Lower leg skin (tissue), 4 donors: ENCODE measurements at regions not wholly inside any gene's neighbourhood (a gene's known extent, or its start where the extent isn't known, plus 50 kb on each side); places are given as distances from the start of the nearest gene placed in this dataset.

Experiments
- DNase-seq, 2 donors: peaks; one replicate each; pipeline ENCODE4 v3.0.0-alpha.2; 2019; ENCODE audit warnings: low spot score in 2 of 2
- H3K4me3 ChIP-seq: fragments of 200-600 bp; sonication (generic); 2 replicates; pipeline ENCODE4 v1.5.1; 2017; ENCODE audit warnings: mild to moderate bottlenecking, low read depth; ENCODE audit not compliant: poor library complexity, severe bottlenecking
- POLR2A ChIP-seq, 2 donors: fragments of 450-650 bp; IDR thresholded peaks; one replicate each; pipeline ENCODE4 v1.6.1; 2016 to 2017; ENCODE audit warnings: antibody characterized with exemption in 2 of 2, mild to moderate bottlenecking in 1 of 2, moderate library complexity in 1 of 2
- WGBS, 2 donors: methylation state at CpG; one replicate each; pipeline ENCODE4 v1.1.5; 2018; 5-methylcytosine and 5-hydroxymethylcytosine counted together
- intact Hi-C: fragments of 100-400 bp; cut with DNase I; formaldehyde crosslinking; loops from one replicate; pipeline ENCODE4 v1.15.0; 2023; ENCODE audit warnings: low total_unique reads
- TF ChIP-seq, protein P1 (sequence below), 3 donors: fragments of 450-650 bp; IDR thresholded peaks; one replicate each; pipeline ENCODE4 v1.5.1; 2016; ENCODE audit warnings: antibody characterized with exemption in 3 of 3, mild to moderate bottlenecking in 3 of 3, moderate library complexity in 2 of 3

DNA sequence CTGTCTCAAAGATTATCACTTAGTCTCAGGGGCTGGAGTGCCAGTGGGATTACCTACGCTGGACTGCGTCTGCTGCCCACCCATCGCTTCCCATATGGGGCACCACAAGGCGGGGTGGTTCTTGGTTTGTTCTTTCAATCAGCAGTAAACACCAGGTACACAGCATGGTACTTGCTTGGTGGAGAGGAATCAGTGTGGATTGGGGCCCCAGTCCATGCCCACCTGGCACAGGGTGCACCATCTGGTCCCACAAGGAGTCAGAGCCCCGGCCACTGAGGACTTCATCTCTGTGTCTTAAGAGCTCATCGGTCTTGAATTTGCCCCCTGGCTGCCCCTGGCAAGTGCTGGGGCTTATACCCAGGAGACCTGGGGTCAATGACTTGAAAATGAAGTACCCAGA is 96.2 kb downstream of the GLI2 start:
- H3K4me3 ChIP-seq: no peak overlapping the region
- WGBS, 2 donors: 99% methylated on average over 6 of the region's 6 CpGs
- intact Hi-C loops: no loop called here

DNA sequence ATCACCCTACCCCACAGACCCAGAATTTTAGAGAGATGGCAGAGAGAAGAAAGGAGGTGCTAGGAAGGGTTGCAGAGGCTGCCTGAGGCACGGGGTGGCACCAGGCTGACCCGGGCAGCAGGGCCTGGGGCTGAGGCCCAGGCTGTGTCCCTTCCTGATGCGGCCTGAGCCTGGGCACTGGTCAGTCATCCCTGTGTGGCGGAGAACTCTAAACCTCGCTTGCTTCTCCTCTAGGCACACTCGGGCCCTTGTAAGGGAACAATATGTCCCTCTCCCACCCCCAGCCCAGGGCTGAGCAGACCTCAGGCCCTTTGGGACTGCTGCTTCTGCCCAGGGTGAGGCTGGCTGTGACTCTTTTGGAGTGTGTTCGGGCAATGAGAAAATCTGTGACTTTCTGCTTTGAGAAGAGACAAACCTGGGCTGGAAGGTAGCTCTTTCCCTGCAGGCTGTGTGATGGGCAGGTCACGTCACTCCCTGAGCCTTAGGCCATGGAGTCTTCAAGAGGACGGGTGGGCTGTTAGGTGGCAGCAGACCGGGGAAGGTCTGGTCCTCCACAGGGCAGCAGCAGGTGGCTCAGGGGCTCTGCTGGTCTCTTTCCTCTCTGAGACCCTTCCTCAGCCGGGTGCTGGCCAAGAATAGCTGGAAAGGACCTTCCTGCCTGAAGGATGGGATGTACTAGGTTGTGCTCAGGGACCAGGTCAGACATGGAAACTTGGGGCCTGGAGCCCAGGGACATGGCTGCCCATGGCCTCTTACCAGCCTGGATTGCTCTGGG is 96.8 kb downstream of the GLI2 start:
- WGBS, 2 donors: 90 to 94% methylated on average over 9 to 11 of the region's 11 CpGs
- intact Hi-C loops: no loop called here
- no peak for TF ChIP-seq POLR2A (IDR thresholded peaks at IDR 0.05)
- TF ChIP-seq, protein P1, sequence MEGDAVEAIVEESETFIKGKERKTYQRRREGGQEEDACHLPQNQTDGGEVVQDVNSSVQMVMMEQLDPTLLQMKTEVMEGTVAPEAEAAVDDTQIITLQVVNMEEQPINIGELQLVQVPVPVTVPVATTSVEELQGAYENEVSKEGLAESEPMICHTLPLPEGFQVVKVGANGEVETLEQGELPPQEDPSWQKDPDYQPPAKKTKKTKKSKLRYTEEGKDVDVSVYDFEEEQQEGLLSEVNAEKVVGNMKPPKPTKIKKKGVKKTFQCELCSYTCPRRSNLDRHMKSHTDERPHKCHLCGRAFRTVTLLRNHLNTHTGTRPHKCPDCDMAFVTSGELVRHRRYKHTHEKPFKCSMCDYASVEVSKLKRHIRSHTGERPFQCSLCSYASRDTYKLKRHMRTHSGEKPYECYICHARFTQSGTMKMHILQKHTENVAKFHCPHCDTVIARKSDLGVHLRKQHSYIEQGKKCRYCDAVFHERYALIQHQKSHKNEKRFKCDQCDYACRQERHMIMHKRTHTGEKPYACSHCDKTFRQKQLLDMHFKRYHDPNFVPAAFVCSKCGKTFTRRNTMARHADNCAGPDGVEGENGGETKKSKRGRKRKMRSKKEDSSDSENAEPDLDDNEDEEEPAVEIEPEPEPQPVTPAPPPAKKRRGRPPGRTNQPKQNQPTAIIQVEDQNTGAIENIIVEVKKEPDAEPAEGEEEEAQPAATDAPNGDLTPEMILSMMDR (IDR thresholded peaks at IDR 0.05): no peak
- H3K4me3 ChIP-seq: no peak overlapping the region
- no peak for DNase-seq

More for the DNA sequence above, 96.2 kb downstream of the GLI2 start:
- no peak for TF ChIP-seq POLR2A (IDR thresholded peaks at IDR 0.05)
- no peak for DNase-seq

DNA sequence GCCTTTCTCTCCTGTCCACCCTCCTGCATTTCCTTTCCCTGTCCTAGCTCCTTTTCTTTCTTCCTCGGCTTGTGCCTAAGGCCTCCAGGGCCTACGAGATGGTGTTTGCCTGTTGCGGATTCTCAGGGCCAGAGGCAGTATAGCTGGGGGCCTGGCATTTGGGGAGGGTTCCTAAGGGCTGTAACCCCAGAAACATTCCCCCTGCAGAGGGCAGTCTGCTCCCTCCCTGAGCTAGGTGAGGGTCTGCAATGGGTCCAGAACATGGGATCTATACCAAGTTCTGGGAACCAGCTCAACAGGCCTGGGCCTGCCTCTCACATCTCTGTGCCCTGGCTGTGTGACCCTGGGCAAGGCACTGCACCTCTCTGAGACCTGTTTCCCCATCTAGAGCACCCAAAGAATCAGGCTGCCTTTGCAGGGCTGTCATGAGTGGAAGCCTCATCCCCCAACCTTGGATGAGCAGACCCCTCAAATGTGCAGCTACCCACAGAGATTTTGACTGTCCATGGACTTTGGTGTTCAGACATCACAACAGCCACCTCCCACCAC is 97.5 kb downstream of the GLI2 start:
- 91 to 94% methylated on average over 3 of the region's 3 CpGs for WGBS, 2 donors
- DNase-seq: no peak
- intact Hi-C loops: no loop called here
- no peak for TF ChIP-seq POLR2A (IDR thresholded peaks at IDR 0.05)
- TF ChIP-seq, protein P1 (IDR thresholded peaks at IDR 0.05): no peak
- no peak overlapping the region for H3K4me3 ChIP-seq

DNA sequence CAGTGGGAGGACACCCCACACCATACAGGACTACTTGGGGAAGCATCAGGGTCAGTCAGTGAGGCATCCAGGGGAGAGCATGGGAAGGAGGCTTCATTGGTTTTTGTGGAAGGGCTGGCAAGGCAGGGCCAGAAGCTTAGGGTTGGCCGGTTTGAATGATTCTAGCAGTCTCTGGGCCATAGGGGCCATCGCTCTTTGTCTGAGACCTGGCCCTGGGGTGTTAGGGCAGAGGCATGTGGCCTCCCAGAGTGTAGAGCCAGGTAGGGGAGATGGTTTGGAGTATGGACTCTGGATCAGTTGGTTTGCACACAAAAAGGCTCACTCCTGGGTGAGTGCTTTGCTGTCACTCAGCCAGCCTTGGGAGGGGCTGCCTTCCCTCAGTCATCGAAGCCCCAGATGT is 98.5 kb downstream of the GLI2 start:
- no peak for TF ChIP-seq POLR2A (IDR thresholded peaks at IDR 0.05)
- TF ChIP-seq, protein P1 (IDR thresholded peaks at IDR 0.05): no peak
- H3K4me3 ChIP-seq: no peak overlapping the region
- DNase-seq: no peak
- WGBS, 2 donors: 85 to 90% methylated on average over 3 of the region's 3 CpGs
- intact Hi-C loops: no loop called here

DNA sequence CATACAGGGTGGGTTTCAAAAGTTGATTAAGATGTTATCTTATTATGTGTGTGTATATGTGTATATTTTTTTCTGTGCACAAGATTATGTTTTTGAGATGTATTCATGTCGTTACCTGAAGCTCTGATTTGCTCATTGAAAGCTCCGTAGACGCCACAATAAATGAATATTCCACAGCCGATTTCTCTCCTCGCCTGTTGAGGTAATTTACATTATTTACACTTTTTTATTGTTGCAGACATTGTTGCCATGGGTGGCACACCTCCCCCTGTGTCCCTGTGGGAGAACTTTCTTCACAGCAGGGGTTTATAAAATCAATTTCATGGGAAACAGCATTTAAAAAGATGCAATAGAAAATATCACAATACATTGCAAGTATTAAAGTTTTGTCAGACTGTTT is 100.6 kb downstream of the GLI2 start:
- H3K4me3 ChIP-seq: no peak overlapping the region
- intact Hi-C loops: no loop called here
- no peak for TF ChIP-seq POLR2A (IDR thresholded peaks at IDR 0.05)
- TF ChIP-seq, protein P1 (IDR thresholded peaks at IDR 0.05): no peak
- 92% methylated on average over 5 of the region's 5 CpGs for WGBS, 2 donors
- no peak for DNase-seq

DNA sequence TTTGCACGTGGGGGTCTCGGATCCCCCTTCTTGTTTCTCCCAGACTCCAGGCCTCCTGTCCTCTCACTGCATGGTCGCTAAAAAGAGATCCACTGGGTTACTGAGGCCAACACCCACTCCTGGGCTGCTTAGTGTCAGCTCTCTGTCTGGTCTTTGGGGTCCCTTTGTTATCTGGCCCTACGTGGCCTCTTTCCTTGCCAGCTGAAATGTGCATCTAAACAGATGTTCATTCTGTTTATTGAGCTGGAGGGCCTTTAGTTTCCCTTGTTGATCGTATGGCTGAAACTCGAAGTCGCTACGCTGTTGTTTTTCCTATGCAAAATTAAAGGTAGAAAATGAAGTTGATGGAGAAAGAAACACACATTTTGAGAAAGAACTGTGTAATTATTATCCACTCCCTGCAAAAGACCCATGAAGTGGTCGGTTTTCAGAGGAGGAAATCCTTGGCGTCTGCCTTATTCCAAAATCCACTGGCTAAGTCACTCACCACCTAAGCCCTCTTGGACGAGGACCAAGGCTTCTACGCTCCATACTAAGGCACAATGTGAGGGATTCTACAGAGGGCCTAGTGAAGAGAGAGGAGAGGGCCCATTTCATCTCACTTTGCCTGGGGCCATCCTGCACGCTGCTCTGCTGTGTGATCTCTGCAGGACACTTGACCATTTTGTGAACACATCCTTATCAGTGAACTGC is 105.3 kb downstream of the GLI2 start:
- no peak for DNase-seq
- H3K4me3 ChIP-seq: no peak overlapping the region
- TF ChIP-seq, protein P1 (IDR thresholded peaks at IDR 0.05): no peak
- TF ChIP-seq POLR2A (IDR thresholded peaks at IDR 0.05): no peak
- intact Hi-C loops: no loop called here
- WGBS, 2 donors: 88 to 91% methylated on average over 13 of the region's 13 CpGs
